Esophagus muscularis mucosa (tissue), 4 donors: ENCODE measurements at regions not wholly inside any gene's neighbourhood (a gene's known extent, or its start where the extent isn't known, plus 50 kb on each side); places are given as distances from the start of the nearest gene placed in this dataset.

ENCODE experiments used
- DNase-seq: peaks from one replicate; pipeline ENCODE4 v3.0.0-alpha.2; 2017; ENCODE audit errors: extremely low spot score
- H3K27ac ChIP-seq, 4 donors: fragments of 200-600 bp; sonication (generic); replicated peaks in 1 of 4; 1 replicate in 3 of 4; 2 replicates in 1 of 4; pipeline ENCODE4 v1.5.1; 2016 to 2019; ENCODE audit warnings: mild to moderate bottlenecking in 1 of 4
- H3K27me3 ChIP-seq, 4 donors: fragments of 200-600 bp; sonication (generic); one replicate each; pipeline versions ENCODE4 v1.5.1 to v1.6.0; 2016 to 2019
- H3K36me3 ChIP-seq, 4 donors: fragments of 200-600 bp; sonication (generic); one replicate each; pipeline ENCODE4 v1.5.1; 2016 to 2019
- H3K4me1 ChIP-seq, 4 donors: fragments of 200-600 bp; sonication (generic); one replicate each; pipeline ENCODE4 v1.5.1; 2016 to 2019
- H3K4me3 ChIP-seq, 4 donors: fragments of 200-600 bp; sonication (generic); 1 replicate in 2 of 4; 2 replicates in 2 of 4; pipeline ENCODE4 v1.5.1; 2016 to 2019; ENCODE audit warnings: mild to moderate bottlenecking in 4 of 4, moderate library complexity in 1 of 4
- H3K9me3 ChIP-seq, 4 donors: fragments of 200-600 bp; sonication (generic); 1 replicate in 3 of 4; 2 replicates in 1 of 4; pipeline ENCODE4 v1.5.1; 2016 to 2019
- CTCF ChIP-seq, 3 experiments: fragments of 200-600 bp in 2 of 3; fragments of 450-650 bp in 1 of 3; sonication (generic) in 2 of 3; IDR thresholded peaks; one replicate each; pipeline ENCODE4 v1.5.1; 2017 to 2019; ENCODE audit warnings: antibody characterized with exemption in 3 of 3, mild to moderate bottlenecking in 2 of 3, moderate library complexity in 1 of 3
- EP300 ChIP-seq: sonication (generic); formaldehyde crosslinking; IDR thresholded peaks from one replicate; pipeline ENCODE4 v1.6.1; 2017; ENCODE audit warnings: antibody characterized with exemption
- POLR2A ChIP-seq: fragments of 450-650 bp; IDR thresholded peaks from one replicate; pipeline ENCODE4 v1.6.1; 2017; ENCODE audit warnings: antibody characterized with exemption, moderate library complexity, mild to moderate bottlenecking, low read depth
- POLR2AphosphoS5 ChIP-seq, 2 donors: sonication (generic); formaldehyde crosslinking; IDR thresholded peaks; one replicate each; pipeline ENCODE4 v1.6.1; 2017; ENCODE audit warnings: antibody characterized with exemption in 2 of 2
- WGBS: methylation state at CpG from one replicate; pipeline ENCODE4 v1.1.5; 2018; 5-methylcytosine and 5-hydroxymethylcytosine counted together
- intact Hi-C: fragments of 100-400 bp; cut with DNase I; formaldehyde crosslinking; loops from one replicate; pipeline ENCODE4 v1.15.1; 2023

GRCh38 chr22:27185760-27186302 is 528.4 kb downstream of the MIAT start:
- Histone ChIP-seq H3K27ac (no peak overlapping the region), H3K36me3 (no peaks in the 10 kb centered on the region), H3K4me3 (no peak overlapping the region), H3K27me3 (no peaks in the 10 kb centered on the region), H3K4me1 (no peaks in the 10 kb centered on the region), H3K9me3 (no peaks in the 10 kb centered on the region)
- DNase-seq, result no peak
- intact Hi-C loops, result no loop called here
- 74% methylated on average over 12 of the region's 12 CpGs for WGBS
- TF ChIP-seq EP300, result no peak
- no peak for TF ChIP-seq CTCF (IDR thresholded peaks at IDR 0.05)
- no peak for TF ChIP-seq POLR2A
- TF ChIP-seq POLR2AphosphoS5 (IDR thresholded peaks at IDR 0.05), result no peak

GRCh38 chr22:27186643-27187042 is 529.3 kb downstream of the MIAT start:
- Histone ChIP-seq H3K4me1 (no peaks in the 10 kb centered on the region), H3K27me3 (no peaks in the 10 kb centered on the region), H3K27ac (no peak overlapping the region), H3K9me3 (no peaks in the 10 kb centered on the region), H3K4me3 (no peak overlapping the region), H3K36me3 (no peaks in the 10 kb centered on the region)
- TF ChIP-seq POLR2AphosphoS5 (IDR thresholded peaks at IDR 0.05) (no peak), CTCF (IDR thresholded peaks at IDR 0.05) (no peak), EP300 (no peak), POLR2A (no peak)
- WGBS, result 80% methylated on average over 4 of the region's 7 CpGs
- intact Hi-C loops, result no loop called here
- DNase-seq, result no peak

GRCh38 chr22:27192135-27192829 is 534.9 kb downstream of the MIAT start:
- no peak overlapping the region for H3K27ac ChIP-seq
- DNase-seq, result no peak
- no peaks in the 10 kb centered on the region for H3K27me3 ChIP-seq
- H3K9me3 ChIP-seq, result no peaks in the 10 kb centered on the region
- no peak overlapping the region for H3K4me3 ChIP-seq
- TF ChIP-seq CTCF (IDR thresholded peaks at IDR 0.05) (no peak), EP300 (no peak), POLR2AphosphoS5 (IDR thresholded peaks at IDR 0.05) (no peak), POLR2A (no peak)
- intact Hi-C loops, result loop anchor here (10.0 kb wide), 2 partner anchors 297 to 613 kb away; partner anchors contain the start of gene MN1
- peaks cover 0 to 22% (median 18%) of the 10 kb centered on the region in 4 donors for H3K4me1 ChIP-seq
- H3K36me3 ChIP-seq, result no peaks in the 10 kb centered on the region
- 86% methylated on average over 17 of the region's 17 CpGs for WGBS

GRCh38 chr22:27193215-27193614 is 535.8 kb downstream of the MIAT start:
- H3K27ac ChIP-seq, result no peak overlapping the region
- H3K4me1 ChIP-seq, result peaks cover 0 to 22% (median 18%) of the 10 kb centered on the region in 4 donors
- H3K4me3 ChIP-seq, result no peak overlapping the region
- no peak for DNase-seq
- WGBS, result 93% methylated on average over 6 of the region's 6 CpGs
- intact Hi-C loops, result loop anchor here (10.0 kb wide), 2 partner anchors 298 to 612 kb away; partner anchors contain the start of gene MN1
- H3K27me3 ChIP-seq, result no peaks in the 10 kb centered on the region
- H3K9me3 ChIP-seq, result no peaks in the 10 kb centered on the region
- TF ChIP-seq CTCF (IDR thresholded peaks at IDR 0.05), result no peak
- no peak for TF ChIP-seq POLR2A
- no peak for TF ChIP-seq EP300
- no peak for TF ChIP-seq POLR2AphosphoS5 (IDR thresholded peaks at IDR 0.05)
- no peaks in the 10 kb centered on the region for H3K36me3 ChIP-seq
